ENCODE measurements at regions not wholly inside any gene's neighbourhood (a gene's known extent, or its start where the extent isn't known, plus 50 kb on each side); places are given as distances from the start of the nearest gene placed in this dataset.

DNA sequence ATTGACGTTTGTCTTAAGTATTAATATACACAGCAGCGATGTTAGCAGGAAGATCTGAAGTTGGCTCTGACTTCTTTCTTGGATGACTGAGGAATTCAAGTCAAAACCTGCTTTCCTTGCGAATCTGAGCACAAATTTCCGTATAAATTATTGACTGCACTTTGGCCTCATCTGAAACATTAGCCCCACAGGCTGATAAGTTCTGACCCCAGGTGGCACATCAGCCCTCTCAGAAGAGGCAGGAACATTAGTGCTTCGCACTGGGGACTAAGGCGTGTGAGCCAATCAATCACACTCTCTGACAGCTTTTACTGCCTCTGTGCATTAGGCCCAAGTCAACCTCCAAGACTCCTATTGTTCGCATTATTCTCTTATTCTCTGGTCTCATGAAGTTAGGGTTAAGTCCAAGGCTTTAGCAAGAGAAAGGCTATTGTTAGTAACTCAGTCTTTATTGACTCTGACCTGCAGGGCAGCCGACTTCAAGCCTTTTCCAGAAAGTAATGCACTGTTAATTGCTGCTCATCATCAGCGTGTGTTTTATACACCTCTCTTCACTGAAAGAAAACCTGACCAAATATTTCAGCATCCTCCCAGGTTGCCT is 84.2 kb downstream of the ZNF608 start:
- TF ChIP-seq TGIF2 (CRISPR knock-in tag; IDR thresholded peaks at IDR 0.05) (no peak), PHF5A (CRISPR knock-in tag; IDR thresholded peaks at IDR 0.05; ENCODE audit: low read depth, unreplicated experiment) (no peak), SUZ12 (IDR thresholded peaks at IDR 0.05; ENCODE audit: low read depth, low read length) (no peak), HNRNPLL (IDR thresholded peaks at IDR 0.05; ENCODE audit: low read depth, low read length, poor library complexity, severe bottlenecking) (no peak)
- TF ChIP-seq, protein P1, sequence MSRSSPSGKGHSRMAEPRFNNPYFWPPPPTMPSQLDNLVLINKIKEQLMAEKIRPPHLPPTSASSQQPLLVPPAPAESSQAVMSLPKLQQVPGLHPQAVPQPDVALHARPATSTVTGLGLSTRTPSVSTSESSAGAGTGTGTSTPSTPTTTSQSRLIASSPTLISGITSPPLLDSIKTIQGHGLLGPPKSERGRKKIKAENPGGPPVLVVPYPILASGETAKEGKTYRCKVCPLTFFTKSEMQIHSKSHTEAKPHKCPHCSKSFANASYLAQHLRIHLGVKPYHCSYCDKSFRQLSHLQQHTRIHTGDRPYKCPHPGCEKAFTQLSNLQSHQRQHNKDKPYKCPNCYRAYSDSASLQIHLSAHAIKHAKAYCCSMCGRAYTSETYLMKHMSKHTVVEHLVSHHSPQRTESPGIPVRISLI (CRISPR knock-in tag; IDR thresholded peaks at IDR 0.05; ENCODE audit: borderline replicate concordance) = no peak
- TF ChIP-seq, protein P2, sequence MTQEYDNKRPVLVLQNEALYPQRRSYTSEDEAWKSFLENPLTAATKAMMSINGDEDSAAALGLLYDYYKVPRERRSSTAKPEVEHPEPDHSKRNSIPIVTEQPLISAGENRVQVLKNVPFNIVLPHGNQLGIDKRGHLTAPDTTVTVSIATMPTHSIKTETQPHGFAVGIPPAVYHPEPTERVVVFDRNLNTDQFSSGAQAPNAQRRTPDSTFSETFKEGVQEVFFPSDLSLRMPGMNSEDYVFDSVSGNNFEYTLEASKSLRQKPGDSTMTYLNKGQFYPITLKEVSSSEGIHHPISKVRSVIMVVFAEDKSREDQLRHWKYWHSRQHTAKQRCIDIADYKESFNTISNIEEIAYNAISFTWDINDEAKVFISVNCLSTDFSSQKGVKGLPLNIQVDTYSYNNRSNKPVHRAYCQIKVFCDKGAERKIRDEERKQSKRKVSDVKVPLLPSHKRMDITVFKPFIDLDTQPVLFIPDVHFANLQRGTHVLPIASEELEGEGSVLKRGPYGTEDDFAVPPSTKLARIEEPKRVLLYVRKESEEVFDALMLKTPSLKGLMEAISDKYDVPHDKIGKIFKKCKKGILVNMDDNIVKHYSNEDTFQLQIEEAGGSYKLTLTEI (CRISPR knock-in tag; conservative IDR thresholded peaks at IDR 0.05) = no peak
